GM19395 (cell line): ENCODE measurements at regions not wholly inside any gene's neighbourhood (a gene's known extent, or its start where the extent isn't known, plus 50 kb on each side); places are given as distances from the start of the nearest gene placed in this dataset.
"Not testable (repeated sequence)": the region's sequence is repeated elsewhere in the genome, so short reads cannot be mapped to it uniquely, and the experiment has no call there.

Source experiments
- ATAC-seq: cut with Tn5 transposase; IDR thresholded peaks from one replicate; pipeline ENCODE4 v1.9.1; 2021; ENCODE audit warnings: mild to moderate bottlenecking, moderate library complexity; ENCODE audit not compliant: unreplicated experiment

DNA sequence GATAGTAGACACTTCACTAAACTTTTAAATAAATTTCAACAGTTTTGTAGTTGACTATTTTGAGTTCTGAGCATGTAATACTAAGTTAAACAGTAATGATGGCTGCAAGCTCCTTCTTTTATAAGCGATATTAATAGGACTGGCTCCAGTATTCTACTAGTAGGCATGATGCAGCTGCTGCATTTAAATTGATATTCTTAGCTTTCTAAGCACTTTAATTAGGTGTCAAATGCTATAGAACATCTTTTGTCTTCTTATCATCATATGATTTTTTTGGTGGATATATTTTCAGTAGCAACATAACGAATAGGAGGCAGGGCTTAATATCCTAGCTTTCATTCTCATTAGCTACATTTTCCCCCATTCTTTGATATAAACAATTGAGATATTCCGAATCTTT lies 141.1 kb downstream of the FBXO4 start:
- no peak for ATAC-seq

- no peak for ATAC-seq
These were observed 149.3 kb downstream of the FBXO4 start for GRCh38 chr5:42074353-42074752.

DNA sequence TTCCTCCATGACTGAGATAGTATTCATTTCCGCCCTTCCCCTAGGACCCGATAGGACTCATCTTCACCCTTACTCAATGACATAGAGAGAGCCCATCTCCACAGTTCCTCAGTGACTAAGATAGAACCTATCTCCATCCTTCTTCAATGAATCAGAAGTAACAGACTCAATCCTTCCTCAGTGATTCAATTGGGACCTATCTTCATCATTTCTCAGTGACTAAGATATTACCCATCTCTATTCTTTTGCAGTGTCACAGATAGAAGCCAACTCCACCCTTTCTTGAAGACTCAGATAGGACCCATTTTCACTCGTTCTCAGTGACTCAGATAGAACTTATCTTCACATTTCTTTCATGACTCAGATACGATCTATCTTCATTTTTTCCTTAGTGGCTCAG lies 164.6 kb downstream of the FBXO4 start:
- ATAC-seq: no peak

DNA sequence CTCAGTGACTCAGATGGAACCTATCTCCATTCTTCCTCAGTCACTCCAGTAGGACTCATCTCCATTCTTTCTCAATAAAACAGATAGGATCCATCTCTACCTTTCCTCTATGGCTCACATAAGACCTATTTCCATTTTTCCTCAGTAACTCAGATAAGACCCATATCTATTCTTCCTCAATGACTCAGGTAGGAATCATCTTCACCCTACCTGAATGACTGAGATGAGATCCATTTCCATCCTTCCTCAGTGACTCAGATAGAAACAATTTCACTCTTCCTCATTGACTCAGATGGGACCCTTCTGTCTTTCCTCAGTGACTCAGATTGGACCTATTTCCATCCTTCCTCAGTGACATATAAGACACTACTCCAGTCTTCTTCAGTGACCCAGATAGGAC lies 165.1 kb downstream of the FBXO4 start:
- ATAC-seq: no peak

DNA sequence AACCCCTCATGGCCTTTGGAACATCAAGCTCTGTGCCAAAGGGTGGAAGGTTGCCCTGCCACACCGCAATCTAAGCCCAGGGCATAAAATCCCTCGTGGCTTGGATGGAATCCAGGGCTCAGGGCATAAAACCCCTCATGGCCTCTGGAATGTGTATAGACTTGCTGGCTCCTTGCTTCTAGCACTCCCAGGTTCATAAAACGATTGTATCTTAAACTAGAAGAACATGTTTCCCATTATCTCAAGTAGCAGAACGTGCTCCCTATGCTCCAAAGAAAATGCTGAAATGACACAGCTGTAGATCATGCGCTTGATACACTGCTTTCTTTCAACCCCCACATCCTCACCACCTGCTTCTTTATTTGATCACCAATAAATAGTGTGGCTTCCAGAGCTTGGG lies 174.8 kb downstream of the FBXO4 start:
- not testable (repeated sequence) for ATAC-seq

- no peak for ATAC-seq
These were observed 183.4 kb downstream of the FBXO4 start for GRCh38 chr5:42108468-42108867.

DNA sequence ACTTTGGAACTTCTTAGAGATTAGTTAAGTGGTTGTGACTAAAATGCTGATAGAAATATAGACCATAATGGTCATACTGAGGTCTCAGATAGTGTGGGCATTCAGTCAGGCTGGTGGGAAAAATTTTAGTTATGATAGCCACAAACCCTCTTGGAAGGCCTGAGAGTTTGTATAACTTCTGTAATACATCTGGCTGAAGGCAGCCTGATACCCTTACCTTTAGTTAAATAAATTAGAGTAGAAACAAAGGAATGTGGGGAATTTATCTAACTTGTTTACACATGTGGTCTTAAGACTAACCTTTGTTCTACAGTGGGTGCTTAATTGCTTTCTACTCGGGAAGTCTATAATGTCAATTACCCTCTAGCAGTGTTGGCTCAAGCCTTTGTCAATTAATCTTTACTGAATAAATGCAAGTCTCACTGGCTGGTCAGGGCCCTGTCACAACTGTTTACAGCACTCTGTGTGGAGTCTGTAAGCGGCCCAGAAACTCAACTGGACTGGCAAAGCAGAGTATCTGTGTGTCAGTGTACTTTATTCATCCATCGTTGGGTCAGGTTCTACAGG lies 184.0 kb downstream of the FBXO4 start:
- no peak for ATAC-seq

DNA sequence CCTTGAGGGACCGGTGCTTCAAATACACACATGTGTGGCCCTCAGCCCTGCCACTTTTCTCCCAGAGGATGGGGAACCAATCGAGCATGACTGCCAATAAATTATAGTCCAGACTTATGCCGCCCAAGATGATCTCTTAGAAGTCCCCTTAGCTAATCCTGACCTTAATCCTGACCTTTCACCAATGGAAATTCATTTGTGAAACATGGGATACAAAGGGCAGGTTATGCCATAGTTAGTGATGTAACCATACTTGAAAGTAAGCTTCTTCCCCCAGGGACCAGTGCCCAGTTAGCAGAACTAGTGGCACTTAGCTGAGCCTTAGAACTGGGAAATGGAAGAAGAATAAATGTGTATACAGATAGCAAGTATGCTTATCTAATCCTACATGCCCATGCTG lies 190.6 kb downstream of the FBXO4 start:
- not testable (repeated sequence) for ATAC-seq

DNA sequence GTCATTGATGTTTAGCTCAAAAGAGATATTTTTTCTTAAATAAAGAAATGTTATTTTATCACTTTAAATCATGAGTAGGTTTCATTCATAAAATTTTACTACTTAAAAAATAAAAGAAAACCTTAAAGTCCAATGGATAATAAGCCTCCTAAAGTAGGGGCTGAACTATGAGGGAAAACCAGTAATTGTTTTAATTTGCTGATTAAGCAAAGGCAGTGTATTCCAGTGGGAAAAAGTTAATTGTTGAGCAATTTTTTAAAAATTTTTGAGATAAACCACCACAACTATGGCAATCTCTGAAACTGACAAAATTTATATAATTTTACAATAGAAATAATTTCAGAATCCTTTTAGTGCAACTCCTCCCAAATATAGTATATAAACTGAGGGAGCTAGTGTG lies 195.0 kb downstream of the FBXO4 start:
- no peak for ATAC-seq

DNA sequence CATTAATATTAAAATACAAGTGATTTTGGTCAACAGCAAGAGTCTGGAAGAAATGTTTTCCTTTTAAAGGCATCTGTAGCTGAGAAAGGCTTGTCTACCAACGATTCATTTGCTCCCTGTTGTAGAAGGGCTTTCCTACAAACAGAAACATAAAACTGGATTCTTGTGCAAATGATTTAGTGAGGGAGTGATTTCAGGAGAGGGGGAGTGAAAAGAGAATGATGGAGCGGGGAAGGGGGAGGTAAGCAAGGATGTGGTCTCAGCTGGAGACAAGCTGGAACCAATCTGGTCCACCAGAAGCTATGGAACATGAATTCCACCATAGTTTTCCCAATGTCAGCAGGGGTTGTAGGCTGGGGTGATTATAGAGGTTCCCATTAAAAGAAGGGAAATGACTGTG lies 196.3 kb downstream of the FBXO4 start:
- no peak for ATAC-seq

- no peak for ATAC-seq
These were observed 206.0 kb downstream of the FBXO4 start for GRCh38 chr5:42131081-42131480.

- ATAC-seq: no peak
These were observed 218.3 kb downstream of the FBXO4 start for GRCh38 chr5:42143361-42143760.

- ATAC-seq: no peak
These were observed 223.7 kb downstream of the FBXO4 start for GRCh38 chr5:42148813-42149212.

- ATAC-seq: no peak
These were observed 232.1 kb downstream of the FBXO4 start for GRCh38 chr5:42157215-42157614.

DNA sequence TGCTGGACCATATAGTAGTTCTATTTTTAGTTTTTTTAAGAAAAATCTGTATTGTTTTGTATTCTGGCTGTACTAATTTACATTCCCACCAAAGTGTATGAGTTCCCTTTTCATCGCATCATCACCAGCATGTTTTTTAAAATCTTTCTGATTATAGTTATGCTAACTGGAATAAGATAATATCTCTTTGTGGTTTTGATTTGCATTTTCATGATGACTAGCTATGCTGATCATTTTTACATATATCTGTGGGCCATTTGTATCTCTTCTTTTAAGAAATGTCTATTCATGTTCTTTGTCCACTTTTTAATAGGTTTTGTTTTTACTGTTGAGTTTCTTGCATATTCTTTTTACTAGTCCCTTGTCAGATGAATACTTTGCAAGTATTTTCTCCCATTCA lies 238.0 kb downstream of the FBXO4 start:
- ATAC-seq: no peak

GRCh38 chr5:42168091-42168670 lies 243.1 kb downstream of the FBXO4 start:
- ATAC-seq: no peak

GRCh38 chr5:42176118-42176517 lies 247.1 kb upstream of the GHR start:
- not testable (repeated sequence) for ATAC-seq

GRCh38 chr5:42179843-42180242 lies 243.4 kb upstream of the GHR start:
- not testable (repeated sequence) for ATAC-seq

DNA sequence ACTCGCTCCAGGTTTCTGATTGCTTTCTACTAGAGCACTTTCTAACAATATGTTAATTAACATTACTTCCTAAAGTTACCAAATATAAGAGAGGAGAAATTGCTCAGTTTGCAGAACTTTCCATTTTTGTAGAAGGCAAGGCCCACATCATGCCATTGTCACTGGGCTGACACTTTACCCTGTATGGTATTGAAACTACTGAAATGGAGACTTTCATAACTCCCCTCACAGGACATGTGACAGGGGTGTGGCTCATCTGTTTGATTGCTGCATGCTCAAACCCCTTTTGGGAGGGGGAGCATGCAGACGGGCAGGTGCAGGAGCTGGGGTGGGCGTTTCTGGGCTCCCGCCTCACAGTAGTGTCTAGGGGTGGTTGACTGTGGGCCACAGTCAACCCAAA lies 206.3 kb upstream of the GHR start:
- no peak for ATAC-seq

GRCh38 chr5:42217791-42218190 lies 205.4 kb upstream of the GHR start:
- no peak for ATAC-seq

GRCh38 chr5:42225009-42225408 lies 198.2 kb upstream of the GHR start:
- ATAC-seq: no peak

GRCh38 chr5:42228279-42228678 lies 195.0 kb upstream of the GHR start:
- no peak for ATAC-seq

GRCh38 chr5:42230839-42231238 lies 192.4 kb upstream of the GHR start:
- no peak for ATAC-seq
